HG02763 (cell line): ENCODE measurements at regions not wholly inside any gene's neighbourhood (a gene's known extent, or its start where the extent isn't known, plus 50 kb on each side); places are given as distances from the start of the nearest gene placed in this dataset.
"Not testable (repeated sequence)": the region's sequence is repeated elsewhere in the genome, so short reads cannot be mapped to it uniquely, and the experiment has no call there.

Experiments used
- ATAC-seq: cut with Tn5 transposase; IDR thresholded peaks from one replicate; pipeline ENCODE4 v1.9.1; 2021; ENCODE audit warnings: mild to moderate bottlenecking, moderate library complexity; ENCODE audit not compliant: unreplicated experiment

DNA sequence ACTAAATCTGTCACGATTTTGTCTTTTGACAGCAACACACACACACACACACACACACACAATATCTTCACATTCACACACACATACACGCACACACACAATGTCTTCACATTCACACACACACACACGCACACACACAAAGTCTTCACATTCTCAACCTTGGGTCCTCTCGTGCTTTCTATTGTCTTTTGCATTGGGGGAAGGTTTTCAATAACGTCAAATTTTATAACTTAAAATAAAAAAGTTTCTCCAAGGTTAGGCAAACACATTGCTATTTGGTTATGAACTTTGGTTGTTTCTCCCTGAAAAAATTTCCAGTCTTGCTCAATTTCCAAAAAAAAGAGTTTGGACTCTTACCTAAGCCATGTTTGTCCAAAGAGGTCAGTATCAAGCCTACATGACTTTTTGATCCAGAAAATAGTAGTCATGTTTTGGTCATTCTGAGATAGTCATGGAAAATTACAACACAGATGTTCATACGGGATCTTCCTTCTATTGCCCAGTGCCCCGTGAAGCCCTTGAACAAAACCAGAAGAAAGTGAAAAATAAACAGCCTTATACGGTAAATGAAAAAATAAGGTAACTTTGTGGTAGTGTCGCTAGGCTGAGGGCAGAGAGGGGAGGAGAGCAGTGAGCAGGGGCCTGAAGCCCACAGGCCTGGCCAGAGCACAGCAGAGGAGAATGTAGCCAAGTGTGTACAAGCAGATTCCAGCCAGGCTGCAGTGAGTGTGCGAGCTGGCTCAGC lies 542.8 kb upstream of the ID2 start:
- no peak for ATAC-seq

DNA sequence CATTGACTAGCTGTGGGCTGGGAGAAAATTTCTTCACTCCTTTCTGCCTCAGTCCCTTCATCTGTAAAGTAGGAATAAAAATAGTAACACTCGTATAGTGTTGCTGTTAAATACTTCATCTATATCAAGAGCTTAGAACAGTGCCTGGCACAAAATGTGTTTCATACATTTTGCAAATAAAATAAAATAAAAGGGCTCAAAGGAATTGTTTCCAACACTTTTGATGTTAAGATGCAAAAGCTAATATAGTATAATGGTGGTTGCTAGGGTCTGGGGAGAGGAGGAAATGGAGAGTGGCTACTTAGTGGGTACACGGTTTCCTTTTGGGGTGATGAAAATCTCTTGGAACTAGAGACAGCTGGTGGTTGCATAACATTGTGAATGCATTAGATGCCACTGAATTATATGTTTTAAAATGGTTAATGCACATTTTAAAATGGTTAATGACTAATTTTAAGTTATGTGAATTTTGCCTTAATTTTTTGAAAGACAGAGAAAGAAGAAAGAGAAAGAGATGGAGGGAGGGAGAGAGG lies 542.1 kb upstream of the ID2 start:
- no peak for ATAC-seq

DNA sequence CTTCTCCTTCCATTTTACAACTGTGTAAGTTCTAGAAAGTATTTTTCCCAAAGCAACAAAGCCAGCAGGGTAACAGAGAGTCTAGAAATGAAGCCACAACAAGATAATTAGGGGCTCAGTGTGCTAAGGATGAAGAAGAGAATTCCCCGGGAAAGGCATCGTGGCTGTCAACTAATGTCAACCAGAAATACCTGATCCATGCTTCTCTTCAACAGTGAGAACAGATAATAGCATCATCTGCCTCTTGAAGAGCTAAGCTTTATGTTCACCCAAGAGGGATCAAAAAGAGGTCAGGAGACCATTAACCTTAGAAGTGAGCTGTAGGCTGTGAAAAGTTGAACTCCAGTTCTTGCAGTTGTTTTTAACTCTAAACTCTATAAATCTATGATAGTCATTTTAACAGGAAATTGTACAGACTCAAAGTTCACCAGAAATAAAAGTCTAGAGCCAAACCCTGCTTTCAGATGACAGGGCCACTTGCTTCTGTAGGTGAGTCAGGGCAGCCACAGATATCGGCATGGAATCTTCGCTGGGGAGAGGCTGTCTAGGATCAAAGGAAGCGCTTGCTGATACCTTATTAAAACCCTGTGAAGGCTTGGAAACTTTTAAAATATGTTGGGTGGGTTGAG lies 540.7 kb upstream of the ID2 start:
- ATAC-seq, result no peak

DNA sequence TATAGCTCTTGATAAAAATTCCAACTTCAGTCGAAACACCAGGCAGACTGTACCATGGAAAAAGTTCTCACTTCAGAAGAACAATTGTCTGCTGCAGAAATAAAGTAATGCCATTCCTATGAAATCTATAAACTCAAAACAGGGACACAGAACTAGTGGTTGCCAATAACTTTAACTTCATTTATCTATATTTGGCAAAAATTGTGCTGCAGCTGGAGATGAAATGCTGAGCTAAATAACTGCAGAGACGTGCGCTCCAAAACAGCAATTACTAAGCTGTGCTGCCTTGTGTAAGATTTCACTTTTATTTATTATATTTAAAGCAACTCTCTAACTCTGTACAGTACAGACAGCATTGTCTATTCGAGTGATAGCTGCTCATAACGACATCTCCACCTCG lies 540.1 kb upstream of the ID2 start:
- no peak for ATAC-seq

DNA sequence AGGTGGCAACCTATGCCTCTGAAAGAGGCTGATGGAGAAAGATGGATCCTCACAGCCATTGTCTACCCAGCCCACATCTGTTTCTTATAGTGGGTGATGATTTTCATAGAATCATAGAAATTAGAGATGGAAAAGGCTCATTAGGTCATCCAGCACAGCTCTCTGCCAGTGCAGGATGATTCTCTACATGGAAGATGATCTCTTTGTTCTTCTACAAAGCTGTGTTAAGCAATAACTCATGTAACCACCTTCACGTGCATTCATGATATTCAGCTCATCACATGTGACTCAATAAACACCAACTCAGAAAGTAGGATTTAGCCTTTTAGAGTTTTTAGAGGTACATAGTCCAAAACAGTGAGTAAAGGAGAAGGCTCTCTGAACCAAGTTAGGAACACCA lies 539.4 kb upstream of the ID2 start:
- ATAC-seq, result no peak

DNA sequence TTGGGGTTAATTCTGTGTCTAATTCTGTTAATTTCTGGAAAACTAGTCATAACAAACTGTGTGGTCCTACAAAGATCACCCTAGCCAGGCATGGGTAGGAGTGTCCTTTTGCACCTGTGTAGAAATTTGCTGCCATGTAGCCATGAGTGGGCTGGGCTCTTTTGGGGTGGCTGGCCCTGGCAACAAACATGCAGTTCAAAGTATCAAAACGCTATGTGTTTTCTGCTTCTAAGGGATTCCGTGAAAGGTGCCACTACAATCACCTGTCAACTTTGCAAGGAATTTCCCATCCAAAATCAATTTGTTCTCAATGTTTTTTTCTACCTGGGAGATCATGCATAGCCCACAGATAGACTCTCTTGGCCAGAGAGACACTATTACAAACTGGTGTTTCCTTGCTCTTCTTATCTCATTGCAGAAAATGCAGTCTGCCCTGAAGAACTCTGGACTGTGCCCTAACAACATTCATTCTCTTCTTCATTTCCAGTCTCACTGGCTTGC lies 537.7 kb upstream of the ID2 start:
- ATAC-seq, result no peak

DNA sequence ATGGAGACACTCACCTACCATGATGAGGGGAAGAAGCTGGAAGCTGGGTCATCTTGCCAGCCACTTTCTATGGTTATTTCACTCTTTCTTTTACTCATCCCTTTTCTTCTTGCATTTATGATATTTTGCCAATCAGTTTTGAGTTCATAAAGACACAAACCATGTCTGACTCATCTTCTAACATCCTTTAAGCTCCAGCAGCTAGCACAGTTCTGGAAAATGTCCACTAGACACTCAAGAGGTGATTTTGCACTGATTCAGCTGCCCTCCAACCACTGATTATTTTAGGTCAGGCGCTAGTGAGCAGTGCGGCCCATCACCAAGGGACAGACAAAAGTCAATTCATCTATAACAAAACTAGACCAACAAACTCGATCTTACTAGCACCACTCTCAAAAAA lies 537.1 kb upstream of the ID2 start:
- no peak for ATAC-seq

DNA sequence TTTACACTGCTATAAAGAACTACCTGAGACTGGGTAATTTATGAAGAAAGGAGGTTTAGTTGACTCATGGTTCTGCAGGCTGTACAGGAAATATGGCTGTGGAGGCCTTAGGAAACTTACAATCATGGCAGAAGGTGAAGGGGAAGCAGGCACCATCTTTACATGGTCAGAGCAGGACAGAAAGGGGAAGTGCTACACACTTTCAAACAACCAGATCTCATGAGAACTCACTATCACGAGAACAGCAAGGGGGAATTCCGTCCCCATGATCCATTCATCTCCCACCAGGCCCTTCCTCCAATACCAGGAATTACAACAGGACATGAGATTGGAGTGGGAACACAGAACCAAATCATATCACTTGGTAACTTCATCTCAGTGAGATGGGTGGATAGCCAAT lies 536.5 kb upstream of the ID2 start:
- ATAC-seq, result not testable (repeated sequence)

DNA sequence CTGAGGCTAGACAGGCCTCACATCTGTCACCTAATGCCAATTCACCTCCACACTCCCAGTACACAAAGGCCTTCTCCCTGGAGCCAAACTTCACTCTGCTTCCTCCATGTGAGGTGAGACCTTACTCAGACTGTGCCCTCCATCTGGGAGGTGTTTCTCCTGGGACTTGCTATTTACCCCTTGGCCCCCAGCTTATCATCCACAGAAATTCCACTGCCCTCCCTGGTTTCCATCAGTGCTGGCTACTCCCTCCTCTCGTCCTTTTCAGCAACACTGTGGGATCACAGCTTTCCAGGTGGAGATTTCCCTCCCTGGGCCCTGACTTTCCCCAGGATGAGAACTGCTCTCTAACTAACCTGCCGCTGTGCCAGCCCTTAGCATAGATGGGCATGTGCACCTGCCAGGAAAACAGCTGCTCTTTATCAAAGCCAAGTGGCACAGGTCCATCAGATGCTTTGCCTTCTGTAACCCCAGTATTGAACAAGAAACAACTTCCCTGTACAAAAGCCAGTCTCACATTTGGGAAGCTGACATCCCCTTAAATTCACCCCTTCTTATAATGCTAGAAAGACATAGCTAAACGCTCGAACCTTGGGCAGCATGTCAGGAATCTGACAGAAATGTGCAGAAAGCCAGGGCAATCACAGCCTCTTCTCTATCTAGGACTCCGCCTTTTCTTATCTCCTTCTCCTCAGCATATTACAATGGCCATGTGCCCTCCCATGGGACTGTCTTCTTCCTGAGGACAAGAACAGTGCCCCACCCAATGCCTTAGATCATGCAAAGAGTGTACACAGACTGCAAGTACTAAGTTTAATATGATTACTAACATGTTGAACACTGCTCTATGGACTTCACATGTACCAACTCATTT lies 535.5 kb upstream of the ID2 start:
- ATAC-seq, result no peak

DNA sequence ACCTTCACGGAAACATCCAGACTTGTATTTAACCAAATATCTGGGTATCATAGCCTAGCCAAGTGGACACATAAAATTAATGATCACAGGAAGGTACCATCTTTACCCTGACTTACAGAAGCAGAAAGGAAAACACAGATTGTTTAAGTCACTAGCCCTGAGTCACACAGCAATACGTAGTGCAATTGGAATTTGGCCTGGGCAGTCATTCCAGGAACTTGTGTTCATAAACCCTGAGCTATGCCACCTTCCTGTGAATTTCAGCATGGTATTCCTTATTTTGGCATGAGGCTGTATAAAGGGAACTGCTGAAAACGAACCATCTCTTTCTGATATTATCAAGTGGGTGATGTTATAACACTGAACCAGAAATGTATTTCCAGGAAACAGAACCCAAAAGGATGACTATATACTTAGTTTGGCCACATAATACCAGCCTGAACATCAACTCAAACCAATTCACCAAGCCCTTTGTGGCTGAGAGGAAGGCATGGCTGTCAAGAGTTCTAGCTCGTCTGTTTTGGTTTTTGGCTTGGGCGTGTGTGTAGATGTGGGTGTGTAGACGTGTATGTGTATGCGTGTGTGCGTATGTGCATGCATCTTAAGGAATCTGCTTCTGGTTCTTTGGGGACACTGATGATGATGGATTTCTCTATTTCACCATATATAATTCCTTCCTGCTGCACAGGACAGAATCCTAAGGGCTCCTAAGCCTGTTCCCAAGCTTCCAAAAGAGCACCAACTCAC lies 533.4 kb upstream of the ID2 start:
- ATAC-seq, result no peak

DNA sequence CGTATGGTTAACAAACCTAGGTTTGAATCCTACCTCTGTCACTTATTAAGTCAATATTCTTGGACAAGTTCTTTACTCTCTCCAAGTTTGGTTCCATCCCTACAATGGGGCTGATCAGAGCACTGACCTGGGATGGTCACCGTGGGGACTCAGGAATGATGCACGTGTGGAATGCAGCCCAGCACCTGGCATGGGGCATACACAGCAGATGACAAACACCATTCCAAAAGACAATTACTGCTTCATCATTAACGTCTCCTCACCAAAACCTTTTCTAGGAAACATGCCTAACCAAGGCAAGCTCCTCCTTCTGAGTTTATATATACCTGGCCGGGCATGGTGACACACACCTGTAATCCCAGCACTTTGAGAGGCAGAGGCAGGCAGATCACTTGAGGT lies 532.9 kb upstream of the ID2 start:
- ATAC-seq, result no peak

DNA sequence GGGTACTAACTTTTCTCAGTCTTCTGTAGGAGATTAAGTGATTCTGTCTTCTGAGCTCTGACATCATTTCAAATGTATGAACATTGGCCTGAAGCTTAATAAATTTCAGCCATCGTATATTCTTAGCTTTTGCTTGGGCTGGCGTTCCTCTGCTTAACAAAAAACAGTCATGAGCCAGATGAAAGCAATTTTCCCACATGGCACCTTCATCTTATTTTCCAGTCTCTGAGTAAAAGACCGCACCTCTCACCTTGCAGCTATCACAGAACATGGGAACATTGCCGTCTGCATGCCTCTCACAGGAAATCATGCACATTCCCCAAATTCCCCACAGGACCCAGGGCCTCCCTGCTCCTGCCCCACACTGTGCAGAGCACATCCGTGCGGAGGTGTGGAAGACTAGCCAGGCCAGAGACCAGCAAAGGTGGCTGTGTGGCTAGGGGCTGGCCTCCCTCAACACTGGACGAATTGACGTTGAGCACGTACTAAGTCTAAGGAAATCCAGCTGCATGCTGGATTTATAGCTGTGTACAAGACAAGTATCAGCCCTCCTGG lies 531.8 kb upstream of the ID2 start:
- ATAC-seq, result no peak

DNA sequence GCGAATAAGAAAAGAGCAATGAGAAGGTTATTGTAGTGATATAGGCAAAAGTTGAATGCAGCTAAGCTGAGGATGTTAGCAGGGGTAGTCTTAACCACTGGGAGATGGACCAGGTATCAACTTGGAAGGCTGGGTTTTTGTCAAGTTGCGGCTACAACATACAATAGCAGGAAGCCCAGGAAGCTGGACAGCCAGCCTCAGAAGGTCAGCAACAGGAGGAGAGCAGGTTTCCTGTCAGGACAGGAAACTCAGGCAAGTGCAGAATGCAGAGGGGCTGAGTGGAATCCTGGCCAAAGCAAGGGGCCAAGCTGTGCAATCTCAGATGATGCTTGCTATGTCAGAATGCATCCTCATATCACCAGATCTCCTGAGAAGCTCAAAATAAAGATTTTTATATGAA lies 530.0 kb upstream of the ID2 start:
- ATAC-seq, result no peak

DNA sequence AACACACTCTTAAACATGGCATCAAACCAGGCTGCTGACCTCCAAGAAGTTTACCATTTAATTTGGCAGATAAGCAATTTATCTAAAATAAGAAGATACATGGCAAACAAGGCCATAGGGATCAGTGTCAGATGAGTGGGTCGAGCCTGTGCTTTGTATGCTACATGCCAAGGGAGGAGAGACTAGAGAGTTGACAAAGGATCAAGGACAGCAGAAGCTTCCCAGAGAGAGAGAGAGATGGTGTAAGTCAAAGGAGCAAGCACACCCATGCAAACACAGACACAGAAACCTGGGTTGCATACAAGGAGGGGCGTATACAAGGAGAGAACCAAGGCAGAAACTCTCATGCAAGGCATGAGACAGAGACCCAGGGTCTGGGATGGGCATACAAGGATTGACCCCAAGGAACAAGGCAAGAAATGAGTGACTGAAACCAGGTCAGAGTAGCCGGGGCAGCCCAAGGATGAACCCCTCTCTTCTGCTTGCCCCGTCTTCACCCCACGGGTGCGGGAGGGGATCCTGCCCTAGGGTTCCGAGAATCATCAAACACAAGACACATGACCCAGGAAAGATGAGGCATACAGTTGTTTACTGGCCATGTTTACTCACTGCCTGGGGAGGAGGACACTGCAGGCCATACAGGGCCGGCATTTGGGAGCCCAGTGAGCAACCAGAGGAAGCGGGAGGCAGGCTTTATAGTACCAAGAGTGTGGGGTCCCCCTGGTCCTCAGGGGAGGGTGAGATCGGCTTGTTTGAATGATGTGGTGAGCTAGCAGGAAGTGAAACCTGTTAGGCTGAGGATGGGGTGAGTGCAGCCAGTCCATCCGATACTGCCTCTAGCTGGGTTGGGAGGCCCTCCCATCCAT lies 529.2 kb upstream of the ID2 start:
- peak; percentile 97 for ATAC-seq

DNA sequence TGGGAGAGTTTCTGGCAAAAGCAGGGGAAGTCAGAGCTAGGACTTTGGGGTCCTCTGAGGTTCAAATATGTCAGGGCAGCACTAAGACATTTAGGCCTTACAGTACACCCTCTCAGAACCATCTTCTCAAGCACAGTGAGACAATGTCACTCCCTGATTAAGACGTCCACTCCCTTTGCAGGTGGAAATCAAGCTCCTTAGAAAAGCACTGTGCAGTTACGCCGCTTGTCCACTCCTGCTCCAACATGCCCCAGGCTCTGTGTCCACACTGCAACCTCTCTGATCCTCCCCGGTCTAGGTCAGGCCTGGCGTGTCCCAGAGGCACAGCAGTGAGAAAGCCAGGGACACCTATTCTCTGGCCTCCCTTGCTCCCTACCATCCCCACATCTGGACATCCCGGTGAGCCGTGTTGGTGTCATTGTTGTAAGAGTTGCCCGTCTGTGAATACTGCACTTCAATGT lies 528.6 kb upstream of the ID2 start:
- no peak for ATAC-seq

DNA sequence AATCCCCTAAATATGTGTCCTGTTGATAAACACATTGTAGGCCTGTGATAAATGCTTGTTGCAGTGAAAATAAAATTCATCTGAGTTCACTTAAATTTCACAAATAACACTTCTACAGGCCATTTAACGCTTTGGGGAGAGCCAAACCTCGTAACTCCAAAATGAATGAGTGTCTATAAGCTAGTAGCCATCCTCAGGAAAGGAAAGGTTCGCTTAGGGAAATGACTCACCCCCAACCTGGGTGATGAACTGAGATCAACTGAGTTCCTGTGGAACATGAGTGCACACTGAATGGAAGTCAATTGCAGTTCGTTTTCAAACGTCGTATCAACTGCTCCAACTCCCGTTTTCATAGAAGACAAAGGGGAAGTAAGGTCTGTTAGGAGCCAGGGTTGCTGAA lies 527.6 kb upstream of the ID2 start:
- ATAC-seq, result no peak

DNA sequence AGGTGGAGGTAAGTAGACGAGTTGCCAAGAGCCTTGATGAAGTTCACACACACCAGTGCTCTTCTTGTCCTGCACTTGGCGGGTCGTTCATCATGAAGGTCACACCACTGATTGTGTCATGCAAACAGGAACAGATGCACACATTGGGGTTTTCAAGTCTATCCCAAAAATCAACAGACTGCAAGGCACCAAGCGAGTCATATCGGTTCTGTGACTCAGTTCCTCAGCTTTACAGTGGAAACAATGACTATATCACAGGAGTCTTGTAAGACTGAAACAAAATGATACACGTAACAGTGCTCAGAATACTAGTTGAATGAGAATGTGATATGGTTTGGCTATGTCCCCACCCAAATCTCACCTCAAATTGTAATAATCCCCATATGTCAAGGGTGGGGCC lies 526.9 kb upstream of the ID2 start:
- no peak for ATAC-seq

DNA sequence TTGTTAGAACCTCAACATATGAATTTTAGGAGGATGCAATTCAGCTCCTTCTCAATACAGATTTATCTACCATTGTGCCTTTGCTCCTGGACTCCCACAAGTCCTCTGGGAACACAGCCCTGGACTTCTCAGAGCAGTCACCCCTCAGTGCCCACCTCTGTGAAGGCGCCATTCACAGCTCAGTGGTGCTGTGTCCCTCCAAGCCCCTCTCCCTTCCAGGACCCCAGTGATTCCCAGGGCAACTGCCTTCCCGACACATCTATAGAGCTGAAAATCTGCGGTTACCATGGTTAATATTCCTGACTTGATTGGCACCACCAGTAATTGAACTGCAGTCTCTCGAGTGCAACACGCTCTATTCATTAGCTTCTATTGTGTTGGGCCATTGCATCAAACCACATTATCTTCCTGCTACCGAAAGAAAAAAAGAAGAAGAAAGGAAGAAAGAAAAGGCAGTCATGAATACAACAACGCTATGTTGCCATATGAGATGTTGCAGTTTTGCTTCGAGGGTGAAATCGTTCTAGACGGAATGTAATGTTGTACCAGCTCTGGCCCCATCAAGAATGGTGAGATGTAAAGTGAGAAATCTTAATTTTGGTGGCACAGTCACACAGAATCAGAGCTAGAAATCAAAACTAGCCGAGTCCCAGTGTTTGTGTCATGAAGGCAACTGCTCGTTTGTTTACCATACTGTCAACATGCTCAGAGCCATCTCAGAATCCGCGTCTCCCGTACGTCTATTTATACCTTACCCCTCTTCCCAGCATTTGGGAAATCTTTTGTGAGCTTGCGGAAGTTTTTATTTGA lies 524.0 kb upstream of the ID2 start:
- no peak for ATAC-seq

DNA sequence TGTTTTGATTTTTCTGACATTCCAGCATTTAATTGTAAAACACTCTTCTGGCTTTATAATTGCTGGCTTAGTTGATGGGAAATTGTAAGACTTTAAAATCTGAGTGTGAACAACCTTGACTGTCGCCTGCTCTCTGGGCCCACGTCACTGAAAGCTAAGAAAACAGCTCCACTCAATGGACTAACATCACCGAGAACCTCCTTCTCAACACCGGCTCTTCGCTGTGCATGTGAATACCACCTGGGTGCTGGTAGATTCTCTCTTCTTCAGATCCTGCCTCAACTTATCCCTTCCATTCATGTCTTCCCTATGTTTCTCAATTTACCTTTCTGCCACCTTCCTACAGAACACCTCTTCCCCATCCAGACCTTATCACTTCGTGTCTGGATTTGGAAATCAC lies 523.1 kb upstream of the ID2 start:
- ATAC-seq, result no peak
